H7 (cell line): ENCODE measurements at regions not wholly inside any gene's neighbourhood (a gene's known extent, or its start where the extent isn't known, plus 50 kb on each side); places are given as distances from the start of the nearest gene placed in this dataset.

Experiments used
- DNase-seq: peaks from one replicate; pipeline ENCODE4 v3.0.0; 2012
- H3K27me3 ChIP-seq: 2 replicates; pipeline ENCODE4 v1.6.0; 2011; ENCODE audit warnings: mild to moderate bottlenecking, low read length; ENCODE audit not compliant: control insufficient read depth, insufficient read depth
- H3K36me3 ChIP-seq: replicated peaks from 2 replicates; pipeline ENCODE4 v1.5.1; 2011; ENCODE audit warnings: low read length; ENCODE audit not compliant: control insufficient read depth, insufficient read depth
- H3K4me3 ChIP-seq: 2 replicates; pipeline ENCODE4 v1.5.1; 2011; ENCODE audit warnings: low read depth, mild to moderate bottlenecking, control low read depth, low read length, moderate library complexity; ENCODE audit not compliant: insufficient read depth

DNA sequence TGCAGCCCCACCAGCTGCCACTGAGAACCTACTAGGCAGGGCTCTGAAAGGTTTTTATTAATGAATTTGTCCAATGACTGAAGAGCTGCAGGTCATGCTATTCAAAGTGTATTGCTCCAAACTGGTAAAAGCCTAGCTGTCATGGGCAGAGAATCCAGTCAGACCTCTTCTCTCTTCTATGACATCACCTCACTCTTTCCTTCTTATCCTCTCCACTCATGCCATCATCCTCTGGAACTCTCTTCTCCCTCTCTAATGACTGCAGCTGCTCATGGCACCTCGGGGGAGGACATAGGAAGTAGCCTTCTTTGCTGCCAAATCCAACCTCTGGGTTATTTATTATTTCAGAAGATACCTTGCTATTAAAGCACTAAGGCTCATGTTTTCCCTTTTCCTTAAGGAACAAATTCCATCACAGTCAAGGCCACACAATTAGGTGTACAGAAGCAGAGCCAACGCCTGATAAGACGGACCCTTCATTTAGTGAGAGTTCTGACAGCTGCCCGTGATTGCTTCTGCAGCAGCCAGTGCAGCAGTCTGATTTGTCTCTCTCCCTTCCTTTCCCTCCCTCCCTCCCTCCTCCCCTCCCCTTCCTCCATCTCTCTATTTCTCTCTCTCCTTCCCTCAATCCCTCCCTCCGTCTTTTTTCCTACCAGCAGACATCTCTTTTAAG is 87.0 kb upstream of the ONECUT1 start:
- DNase-seq: no peak

GRCh38 chr15:52872036-52872818 is 82.1 kb upstream of the ONECUT1 start:
- no peaks in the 10 kb centered on the region for H3K27me3 ChIP-seq
- no peaks in the 10 kb centered on the region for H3K36me3 ChIP-seq
- H3K4me3 ChIP-seq: no peak overlapping the region
- DNase-seq: no peak

More for the DNA sequence above, 87.0 kb upstream of the ONECUT1 start:
- Histone ChIP-seq H3K27me3 (no peaks in the 10 kb centered on the region), H3K4me3 (no peak overlapping the region), H3K36me3 (no peaks in the 10 kb centered on the region)

- Histone ChIP-seq H3K4me3 (no peak overlapping the region), H3K36me3 (no peaks in the 10 kb centered on the region), H3K27me3 (no peaks in the 10 kb centered on the region)
- DNase-seq: no peak
These were observed 79.9 kb upstream of the ONECUT1 start for GRCh38 chr15:52870015-52870414.

DNA sequence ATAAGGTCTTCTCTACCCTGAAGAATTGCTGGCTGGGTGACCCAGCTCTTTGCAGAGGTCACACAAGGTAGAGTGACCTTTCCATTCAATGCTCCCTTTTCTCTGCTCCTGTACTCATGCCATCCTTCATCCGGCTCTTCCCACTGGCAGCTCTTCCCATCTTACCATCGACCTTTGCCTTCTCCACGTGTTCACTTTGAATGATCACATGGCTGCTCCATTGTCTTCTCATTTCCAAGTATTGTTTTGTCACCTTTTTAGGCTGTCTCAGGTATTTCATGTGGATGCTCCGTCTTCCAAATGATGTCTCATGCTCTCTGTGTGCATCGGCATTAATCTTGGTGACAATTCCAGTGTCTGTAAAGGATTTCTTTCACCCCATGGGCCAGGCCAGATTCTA is 76.6 kb upstream of the ONECUT1 start:
- H3K4me3 ChIP-seq: no peak overlapping the region
- H3K27me3 ChIP-seq: no peaks in the 10 kb centered on the region
- H3K36me3 ChIP-seq: no peaks in the 10 kb centered on the region
- no peak for DNase-seq

DNA sequence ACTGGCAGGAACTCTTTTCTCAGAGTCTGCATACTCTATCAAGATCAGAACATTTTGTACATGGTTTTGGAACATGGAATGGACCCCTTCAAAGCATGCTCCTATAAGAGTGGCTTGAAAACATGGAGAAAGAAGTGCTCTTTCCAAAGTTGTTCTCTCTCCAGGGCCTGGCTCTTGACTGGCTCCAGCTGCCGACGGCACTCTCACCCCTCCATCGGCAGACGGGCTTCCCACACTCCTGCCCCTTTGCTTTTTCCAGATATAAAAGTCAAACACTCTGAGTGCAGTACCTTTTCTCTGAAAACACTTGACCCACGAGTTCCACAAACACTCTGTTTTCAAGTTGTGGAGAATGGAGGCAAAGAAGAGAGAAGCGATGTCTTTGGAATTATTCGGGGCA is 72.5 kb upstream of the ONECUT1 start:
- no peak for DNase-seq
- H3K36me3 ChIP-seq: no peaks in the 10 kb centered on the region
- H3K27me3 ChIP-seq: no peaks in the 10 kb centered on the region
- H3K4me3 ChIP-seq: no peak overlapping the region

GRCh38 chr15:52858782-52859176 is 68.6 kb upstream of the ONECUT1 start:
- no peak overlapping the region for H3K4me3 ChIP-seq
- H3K36me3 ChIP-seq: no peaks in the 10 kb centered on the region
- no peaks in the 10 kb centered on the region for H3K27me3 ChIP-seq
- DNase-seq: no peak

- H3K4me3 ChIP-seq: no peak overlapping the region
- DNase-seq: no peak
These were observed 68.0 kb upstream of the ONECUT1 start for GRCh38 chr15:52857937-52858781.

DNA sequence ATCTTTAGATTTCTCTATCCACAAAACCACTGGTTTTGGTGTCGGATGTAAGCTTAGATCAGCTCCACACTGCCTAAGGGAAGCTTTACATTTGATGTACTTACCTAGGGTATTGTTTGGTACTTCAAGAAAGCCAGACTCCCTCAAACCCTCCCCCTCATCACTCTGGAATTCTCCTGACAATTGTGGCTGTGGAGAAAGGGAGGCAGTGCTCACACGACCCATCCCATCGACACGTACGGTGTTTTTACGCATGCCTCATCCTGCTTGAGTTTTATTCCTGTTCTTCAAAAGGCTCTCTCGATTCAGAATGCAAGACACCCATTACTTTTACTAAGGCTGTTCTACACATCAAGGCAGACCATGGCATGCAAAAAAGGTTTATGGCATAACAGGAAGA is 67.3 kb upstream of the ONECUT1 start:
- H3K36me3 ChIP-seq: no peaks in the 10 kb centered on the region
- H3K27me3 ChIP-seq: no peaks in the 10 kb centered on the region
- no peak overlapping the region for H3K4me3 ChIP-seq
- no peak for DNase-seq

More at GRCh38 chr15:52857937-52858781, 68.0 kb upstream of the ONECUT1 start:
- Histone ChIP-seq H3K36me3 (no peaks in the 10 kb centered on the region), H3K27me3 (no peaks in the 10 kb centered on the region)

- Histone ChIP-seq H3K4me3 (no peak overlapping the region), H3K27me3 (no peaks in the 10 kb centered on the region), H3K36me3 (no peaks in the 10 kb centered on the region)
- DNase-seq: no peak
These were observed 66.2 kb upstream of the ONECUT1 start for GRCh38 chr15:52856286-52856685.

GRCh38 chr15:52855157-52855556 is 65.0 kb upstream of the ONECUT1 start:
- H3K27me3 ChIP-seq: no peaks in the 10 kb centered on the region
- no peaks in the 10 kb centered on the region for H3K36me3 ChIP-seq
- no peak for DNase-seq
- no peak overlapping the region for H3K4me3 ChIP-seq

DNA sequence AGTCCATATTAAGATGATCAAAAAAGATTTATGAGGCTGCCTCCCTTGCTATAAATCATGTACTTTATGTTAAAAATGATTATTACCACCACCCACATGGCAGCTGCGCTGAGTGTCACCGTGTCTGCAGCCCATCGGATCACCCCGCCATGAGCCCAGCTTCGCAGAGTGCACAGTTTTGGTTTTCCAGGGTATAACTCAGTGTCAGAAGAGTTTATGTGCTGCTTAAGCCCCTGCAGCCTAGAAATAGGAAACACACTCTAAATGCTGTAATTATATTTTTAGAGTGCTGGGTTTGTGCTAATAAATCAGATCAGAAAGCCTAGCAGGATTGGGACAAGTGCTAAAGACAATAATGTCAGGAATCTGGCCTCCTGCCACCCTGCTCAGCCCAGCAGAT is 54.7 kb upstream of the ONECUT1 start:
- H3K27me3 ChIP-seq: no peaks in the 10 kb centered on the region
- H3K36me3 ChIP-seq: no peaks in the 10 kb centered on the region
- no peak for DNase-seq
- no peak overlapping the region for H3K4me3 ChIP-seq
